Skeletal muscle tissue (tissue), 3 donors: ENCODE measurements at regions not wholly inside any gene's neighbourhood (a gene's known extent, or its start where the extent isn't known, plus 50 kb on each side); places are given as distances from the start of the nearest gene placed in this dataset.

Experiments
- H3K27ac ChIP-seq: one replicate; pipeline ENCODE4 v1.7.0; 2013; ENCODE audit warnings: mild to moderate bottlenecking, low read depth, low read length, inconsistent platforms
- H3K27me3 ChIP-seq, 3 donors: one replicate each; pipeline ENCODE4 v1.7.0; 2013; ENCODE audit warnings: low read length in 3 of 3; ENCODE audit not compliant: control insufficient read depth in 3 of 3, insufficient read depth in 3 of 3
- H3K36me3 ChIP-seq, 3 donors: one replicate each; pipeline ENCODE4 v1.7.0; 2013; ENCODE audit warnings: low read length in 3 of 3; ENCODE audit not compliant: control insufficient read depth in 3 of 3, insufficient read depth in 3 of 3
- H3K4me1 ChIP-seq, 3 donors: one replicate each; pipeline ENCODE4 v1.7.0; 2013; ENCODE audit warnings: low read length in 3 of 3, mild to moderate bottlenecking in 3 of 3; ENCODE audit not compliant: control insufficient read depth in 3 of 3, insufficient read depth in 3 of 3
- H3K4me3 ChIP-seq, 3 donors: one replicate each; pipeline ENCODE4 v1.7.0; 2013; ENCODE audit warnings: low read length in 3 of 3
- H3K9ac ChIP-seq, 3 donors: one replicate each; pipeline ENCODE4 v1.7.0; 2013; ENCODE audit warnings: low read length in 3 of 3, mild to moderate bottlenecking in 3 of 3, moderate library complexity in 2 of 3, low read depth in 1 of 3
- H3K9me3 ChIP-seq, 3 donors: one replicate each; pipeline ENCODE4 v1.7.0; 2013; ENCODE audit warnings: low read length in 3 of 3; ENCODE audit not compliant: control insufficient read depth in 3 of 3
- donor health status: Osteomylitis.

DNA sequence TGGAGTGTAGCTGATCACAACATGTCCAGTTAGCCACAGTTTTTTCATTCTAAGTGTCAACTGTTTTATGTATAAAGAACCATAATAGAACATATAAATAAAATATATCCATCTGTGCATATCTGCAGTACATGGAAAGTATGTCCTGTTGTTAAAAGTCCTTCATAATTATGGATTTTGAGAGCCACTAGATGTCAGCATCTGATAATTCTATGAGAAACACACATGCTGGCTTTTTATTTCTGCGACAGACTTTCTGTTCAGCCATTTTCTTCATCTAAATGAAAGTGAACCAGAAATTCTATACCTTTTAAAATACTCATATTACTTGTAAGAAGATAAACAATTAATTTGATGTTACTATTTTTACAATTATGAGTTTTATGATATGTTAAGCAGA, 251.5 kb downstream of the GPM6A start:
- H3K9me3 ChIP-seq, result no peaks in the 10 kb centered on the region
- peak overlapping the region in 1 of 3 donors; percentile 5 for H3K9ac ChIP-seq
- H3K4me1 ChIP-seq, result no peaks in the 10 kb centered on the region
- H3K4me3 ChIP-seq, result no peak overlapping the region
- no peaks in the 10 kb centered on the region for H3K27me3 ChIP-seq
- H3K36me3 ChIP-seq, result no peaks in the 10 kb centered on the region
- no peak overlapping the region for H3K27ac ChIP-seq

GRCh38 chr4:175561696-175562095, 250.4 kb downstream of the GPM6A start:
- H3K9me3 ChIP-seq, result no peaks in the 10 kb centered on the region
- H3K27me3 ChIP-seq, result no peaks in the 10 kb centered on the region
- H3K36me3 ChIP-seq, result no peaks in the 10 kb centered on the region
- no peaks in the 10 kb centered on the region for H3K4me1 ChIP-seq
- no peak overlapping the region for H3K27ac ChIP-seq
- no peak overlapping the region for H3K4me3 ChIP-seq
- H3K9ac ChIP-seq, result no peak overlapping the region

- H3K27ac ChIP-seq, result no peak overlapping the region
- no peak overlapping the region for H3K4me3 ChIP-seq
- no peaks in the 10 kb centered on the region for H3K9me3 ChIP-seq
- no peaks in the 10 kb centered on the region for H3K4me1 ChIP-seq
- no peaks in the 10 kb centered on the region for H3K36me3 ChIP-seq
- no peak overlapping the region for H3K9ac ChIP-seq
- no peaks in the 10 kb centered on the region for H3K27me3 ChIP-seq
Observed at GRCh38 chr4:175562111-175562510, 250.0 kb downstream of the GPM6A start.

- Histone ChIP-seq H3K4me3 (no peak overlapping the region), H3K27me3 (no peaks in the 10 kb centered on the region), H3K27ac (no peak overlapping the region), H3K9me3 (no peaks in the 10 kb centered on the region), H3K9ac (no peak overlapping the region), H3K4me1 (no peaks in the 10 kb centered on the region), H3K36me3 (no peaks in the 10 kb centered on the region)
Observed at GRCh38 chr4:175562542-175562941, 249.5 kb downstream of the GPM6A start.
